HEK293T (cell line): ENCODE measurements at regions not wholly inside any gene's neighbourhood (a gene's known extent, or its start where the extent isn't known, plus 50 kb on each side); places are given as distances from the start of the nearest gene placed in this dataset.
"Not testable (repeated sequence)": the region's sequence is repeated elsewhere in the genome, so short reads cannot be mapped to it uniquely, and the experiment has no call there.

Source experiments
- ARNT ChIP-seq: fragments of 450-650 bp; IDR thresholded peaks from 2 replicates; pipeline ENCODE4 v1.6.1; 2017; ENCODE audit warnings: mild to moderate bottlenecking
- BHLHE40 ChIP-seq: fragments of 450-650 bp; IDR thresholded peaks from 2 replicates; pipeline ENCODE4 v1.6.1; 2016; ENCODE audit warnings: mild to moderate bottlenecking, moderate library complexity, borderline replicate concordance
- FOXA1 ChIP-seq: fragments of 450-650 bp; IDR thresholded peaks from 2 replicates; pipeline ENCODE4 v1.6.1; 2016; ENCODE audit warnings: mild to moderate bottlenecking
- LEF1 ChIP-seq: fragments of 450-650 bp; IDR thresholded peaks from 2 replicates; pipeline ENCODE4 v1.6.1; 2017; ENCODE audit warnings: mild to moderate bottlenecking, borderline replicate concordance
- SP1 ChIP-seq: fragments of 450-650 bp; IDR thresholded peaks from 2 replicates; pipeline ENCODE4 v1.6.1; 2017
- SUZ12 ChIP-seq: fragments of 450-650 bp; IDR thresholded peaks from 2 replicates; pipeline ENCODE4 v1.6.1; 2016; ENCODE audit warnings: mild to moderate bottlenecking
- TARDBP ChIP-seq: fragments of 450-650 bp; IDR thresholded peaks from 2 replicates; pipeline ENCODE4 v1.6.1; 2016
- ZNF384 ChIP-seq: fragments of 450-650 bp; IDR thresholded peaks from 2 replicates; pipeline ENCODE4 v1.6.1; 2016
- TF ChIP-seq, protein P1 (sequence below): fragments of 450-650 bp; IDR thresholded peaks from 2 replicates; pipeline ENCODE4 v1.6.1; 2016

DNA sequence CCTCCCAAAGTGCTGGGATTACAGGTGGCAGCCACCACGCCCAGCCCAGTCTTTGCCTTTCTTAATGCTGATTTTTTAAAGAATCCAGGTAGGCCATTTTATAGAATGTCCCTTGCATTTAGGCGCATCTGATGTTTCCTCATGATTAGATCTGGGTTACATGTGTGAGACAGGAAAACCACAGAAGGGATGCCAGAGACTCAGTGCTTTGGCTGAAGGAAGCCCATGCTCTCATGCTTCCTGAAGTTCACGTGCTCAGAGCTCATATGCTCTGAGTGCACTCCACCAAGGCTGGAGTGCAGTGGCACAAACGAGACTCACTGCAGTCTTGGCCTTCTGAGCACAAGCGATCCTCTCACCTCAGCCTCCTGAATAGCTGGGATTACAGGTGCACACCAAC, 411.5 kb upstream of the DEFB115 start:
- not testable (repeated sequence) for TF ChIP-seq BHLHE40, SUZ12, ZNF384, TARDBP, SP1, ARNT, LEF1, FOXA1
- TF ChIP-seq, protein P1, sequence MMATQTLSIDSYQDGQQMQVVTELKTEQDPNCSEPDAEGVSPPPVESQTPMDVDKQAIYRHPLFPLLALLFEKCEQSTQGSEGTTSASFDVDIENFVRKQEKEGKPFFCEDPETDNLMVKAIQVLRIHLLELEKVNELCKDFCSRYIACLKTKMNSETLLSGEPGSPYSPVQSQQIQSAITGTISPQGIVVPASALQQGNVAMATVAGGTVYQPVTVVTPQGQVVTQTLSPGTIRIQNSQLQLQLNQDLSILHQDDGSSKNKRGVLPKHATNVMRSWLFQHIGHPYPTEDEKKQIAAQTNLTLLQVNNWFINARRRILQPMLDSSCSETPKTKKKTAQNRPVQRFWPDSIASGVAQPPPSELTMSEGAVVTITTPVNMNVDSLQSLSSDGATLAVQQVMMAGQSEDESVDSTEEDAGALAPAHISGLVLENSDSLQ: not testable (repeated sequence)
